Epithelial cell of esophagus (primary cell): ENCODE measurements at regions not wholly inside any gene's neighbourhood (a gene's known extent, or its start where the extent isn't known, plus 50 kb on each side); places are given as distances from the start of the nearest gene placed in this dataset.

Experiments
- DNase-seq: peaks from one replicate; pipeline ENCODE4 v3.0.0; 2010; ENCODE audit warnings: low read depth
- H3K4me3 ChIP-seq: 2 replicates; pipeline ENCODE4 v1.5.1; 2011; ENCODE audit warnings: mild to moderate bottlenecking, low read length, control low read depth
- CTCF ChIP-seq: IDR thresholded peaks from 2 replicates; pipeline ENCODE4 v1.5.1; 2011; ENCODE audit warnings: low read depth, mild to moderate bottlenecking, low read length, control low read depth, inconsistent platforms; ENCODE audit not compliant: insufficient read depth; ENCODE audit errors: missing control alignments

GRCh38 chr9:118313965-118314364 lies 609.8 kb downstream of the TLR4 start:
- DNase-seq, result no peak
- TF ChIP-seq CTCF, result no peak
- no peak overlapping the region for H3K4me3 ChIP-seq

- no peak for DNase-seq
- TF ChIP-seq CTCF, result no peak
Observed at GRCh38 chr9:118316831-118317343, 612.7 kb downstream of the TLR4 start.

GRCh38 chr9:118318770-118319431 lies 614.7 kb downstream of the TLR4 start:
- H3K4me3 ChIP-seq, result no peak overlapping the region
- TF ChIP-seq CTCF, result no peak
- peak; percentile 52 for DNase-seq

More at GRCh38 chr9:118316831-118317343, 612.7 kb downstream of the TLR4 start:
- no peak overlapping the region for H3K4me3 ChIP-seq

GRCh38 chr9:118321788-118322187 lies 617.6 kb downstream of the TLR4 start:
- no peak for TF ChIP-seq CTCF
- no peak for DNase-seq
- no peak overlapping the region for H3K4me3 ChIP-seq

- no peak for DNase-seq
- TF ChIP-seq CTCF, result no peak
- H3K4me3 ChIP-seq, result no peak overlapping the region
Observed at GRCh38 chr9:118324706-118325105, 620.5 kb downstream of the TLR4 start.

GRCh38 chr9:118325757-118326156 lies 621.6 kb downstream of the TLR4 start:
- no peak for TF ChIP-seq CTCF
- H3K4me3 ChIP-seq, result no peak overlapping the region
- no peak for DNase-seq

- TF ChIP-seq CTCF, result no peak
- no peak overlapping the region for H3K4me3 ChIP-seq
- no peak for DNase-seq
Observed at GRCh38 chr9:118326326-118326725, 622.1 kb downstream of the TLR4 start.
